Cerebellar cortex (tissue), 1 donor: ENCODE measurements at regions not wholly inside any gene's neighbourhood (a gene's known extent, or its start where the extent isn't known, plus 50 kb on each side); places are given as distances from the start of the nearest gene placed in this dataset.
A peak's percentile ranks its signal among the peaks of the same experiment; 100 is the strongest.

Source experiments
- DNase-seq: peaks from one replicate; pipeline ENCODE4 v3.0.0-alpha.2; 2015; ENCODE audit warnings: low spot score

DNA sequence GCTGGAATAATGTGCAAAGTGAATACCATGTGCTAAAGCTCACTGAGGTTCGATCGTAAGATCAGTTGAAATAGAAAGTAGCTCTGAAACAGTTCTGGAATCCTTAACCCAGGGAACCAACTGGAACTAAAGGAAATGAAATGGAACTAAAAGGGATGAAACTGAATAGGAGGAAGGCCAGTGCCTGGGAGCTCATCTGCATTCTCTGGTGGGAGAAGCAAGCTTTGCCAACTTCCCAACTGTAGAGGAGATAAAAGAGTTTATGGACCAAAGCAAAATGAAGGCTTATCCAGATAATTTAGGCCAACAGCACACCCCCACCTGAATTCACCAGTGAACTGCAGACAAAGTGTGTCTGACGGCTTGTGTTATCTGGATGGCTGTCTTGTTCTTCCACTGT, 188.6 kb upstream of the HABP2 start:
- DNase-seq: peak; percentile 5

DNA sequence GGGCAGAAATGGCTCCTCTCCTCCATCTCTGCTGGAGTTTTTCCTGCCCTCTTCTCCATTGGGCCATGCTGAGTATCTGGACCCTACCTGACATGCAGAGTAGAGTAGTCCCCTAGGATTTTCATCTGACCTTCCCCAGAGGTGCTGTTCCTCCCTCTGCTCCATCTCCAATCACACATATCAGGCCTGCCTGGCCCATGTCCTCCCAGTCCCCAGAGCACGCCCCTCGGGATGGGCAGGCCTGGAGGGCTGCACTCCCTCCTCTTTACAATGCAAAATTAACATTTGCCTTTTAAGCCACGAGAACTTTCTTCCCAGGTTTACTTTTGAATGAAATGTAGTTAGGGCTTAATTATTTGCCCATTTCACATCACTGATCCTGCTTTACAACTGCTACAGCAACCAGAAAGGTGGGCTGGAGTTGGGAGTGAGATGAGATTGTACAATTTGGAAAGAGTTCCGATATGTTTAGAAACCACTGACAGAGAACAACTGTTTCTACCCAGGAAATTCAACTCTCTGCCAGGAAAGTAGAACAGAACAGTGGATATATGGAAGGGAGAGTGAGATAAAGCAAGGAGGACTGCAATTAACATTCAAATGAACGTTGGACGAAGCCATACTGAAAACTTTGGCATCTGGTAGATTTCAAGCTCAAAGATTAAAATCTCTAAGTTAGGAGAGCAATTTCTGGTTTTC, 184.0 kb upstream of the HABP2 start:
- no peak for DNase-seq

DNA sequence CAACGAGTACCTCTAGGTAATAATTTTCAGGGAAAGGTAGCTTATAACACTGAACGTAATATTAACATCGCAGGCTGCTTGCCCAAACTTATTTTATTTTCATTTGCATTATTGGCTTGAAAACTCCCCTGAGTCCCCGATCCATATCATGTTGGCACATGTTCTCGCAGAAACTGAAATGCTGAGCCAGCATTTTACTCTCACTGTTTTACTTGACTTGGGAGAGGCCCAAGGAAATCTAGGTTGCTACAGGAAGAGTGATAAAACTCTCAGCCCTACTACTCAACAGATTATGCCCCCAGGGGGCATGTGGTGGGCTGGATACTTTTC, 183.5 kb upstream of the HABP2 start:
- no peak for DNase-seq

DNA sequence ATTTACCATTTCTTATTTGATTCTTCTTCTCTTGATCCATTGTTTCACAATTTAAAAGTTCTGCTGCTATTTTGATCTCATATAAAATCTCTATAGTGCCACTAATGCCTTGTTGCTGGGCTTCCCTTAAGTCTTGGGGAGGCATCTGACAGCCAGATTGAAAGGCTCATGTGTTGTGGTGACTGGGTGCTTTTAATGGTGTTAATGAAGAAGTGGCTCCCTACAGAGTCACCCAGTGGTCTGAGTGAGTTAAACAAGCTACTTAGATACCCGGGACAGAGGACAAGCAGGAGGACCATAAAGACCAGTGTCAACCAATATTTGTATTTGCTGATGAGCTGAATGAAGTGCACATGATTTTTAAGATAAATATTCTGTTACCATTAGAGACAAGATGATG, 176.4 kb upstream of the HABP2 start:
- no peak for DNase-seq

DNA sequence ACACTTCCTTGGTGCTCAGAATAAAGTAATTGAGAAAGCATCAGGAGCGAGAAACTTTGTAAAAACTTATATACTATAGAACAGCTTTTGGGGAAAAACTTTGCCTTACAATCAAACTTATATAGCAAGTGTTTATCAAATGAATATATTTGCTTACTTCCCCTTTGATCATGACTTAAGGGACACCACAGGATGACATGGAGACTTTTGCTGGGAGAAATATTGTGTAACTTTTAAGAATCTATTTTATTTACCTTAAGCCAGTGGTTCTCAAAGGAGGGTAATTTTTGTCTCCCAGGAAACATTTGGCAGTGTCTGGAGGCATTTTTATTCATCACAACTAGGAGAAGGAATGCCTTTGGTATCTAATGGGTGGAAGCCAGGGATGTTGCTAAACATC, 173.8 kb upstream of the HABP2 start:
- DNase-seq: no peak

DNA sequence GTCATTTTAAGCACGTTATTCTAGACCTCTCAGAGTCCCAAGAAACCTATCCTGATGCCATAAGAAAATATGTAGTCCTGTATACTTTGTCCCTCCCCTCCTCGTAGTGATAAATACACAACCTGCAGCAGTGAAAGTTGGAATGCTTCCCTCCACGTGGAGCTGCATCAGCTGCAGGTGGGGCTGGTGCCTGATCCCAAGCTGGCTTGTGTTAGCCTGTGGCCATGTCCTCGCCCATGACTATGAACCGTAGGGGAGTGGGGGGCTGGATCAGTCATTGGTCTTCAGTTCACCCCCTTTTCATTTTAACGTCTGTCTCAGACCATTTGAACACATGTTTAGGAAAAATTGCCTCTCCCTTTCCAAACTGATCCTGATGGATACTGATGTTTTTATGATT, 171.4 kb upstream of the HABP2 start:
- no peak for DNase-seq

DNA sequence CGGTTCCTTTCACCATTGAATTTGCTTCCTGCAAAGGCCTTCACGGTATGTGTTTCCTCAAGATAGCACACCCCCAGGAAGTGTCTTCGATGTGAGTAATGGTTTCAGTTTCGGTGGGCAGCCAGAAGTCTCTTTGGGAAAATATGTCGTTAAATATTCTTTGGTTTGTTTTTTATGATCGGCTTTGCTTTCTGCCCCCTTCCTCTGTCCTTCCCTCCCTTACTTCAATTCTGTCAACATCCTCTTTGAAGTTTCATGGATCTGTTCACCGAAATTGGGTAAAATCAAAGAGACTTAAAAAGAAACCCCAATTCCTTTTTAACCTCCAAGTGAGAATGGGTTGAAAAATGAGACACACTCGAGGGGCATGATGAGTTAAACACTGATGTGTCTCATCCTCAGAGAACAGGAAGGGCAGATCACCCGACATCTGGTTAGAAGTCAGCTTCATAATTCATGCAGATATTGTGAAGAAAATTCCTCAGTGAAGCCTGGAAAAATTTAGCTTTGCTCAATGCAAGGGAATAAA, 170.8 kb upstream of the HABP2 start:
- DNase-seq: no peak

DNA sequence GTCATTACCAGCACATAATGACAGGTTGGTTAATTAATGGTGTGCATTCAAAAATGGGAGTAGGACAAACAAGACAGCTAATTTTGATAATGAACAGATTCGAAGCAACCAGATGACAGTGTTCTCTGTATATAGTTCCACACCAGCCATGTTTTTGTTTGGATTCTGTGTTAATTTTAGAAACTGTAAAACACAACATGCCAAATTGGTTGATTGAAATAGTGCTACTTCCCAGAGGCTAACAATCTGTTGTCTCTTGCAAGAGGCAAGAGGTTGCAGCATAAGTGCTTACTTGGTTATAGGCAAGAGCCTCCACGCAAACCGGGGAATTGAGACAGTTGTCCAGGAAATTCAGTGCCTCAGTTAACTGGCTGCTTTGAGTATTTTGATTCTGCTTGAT, 170.2 kb upstream of the HABP2 start:
- DNase-seq: no peak

DNA sequence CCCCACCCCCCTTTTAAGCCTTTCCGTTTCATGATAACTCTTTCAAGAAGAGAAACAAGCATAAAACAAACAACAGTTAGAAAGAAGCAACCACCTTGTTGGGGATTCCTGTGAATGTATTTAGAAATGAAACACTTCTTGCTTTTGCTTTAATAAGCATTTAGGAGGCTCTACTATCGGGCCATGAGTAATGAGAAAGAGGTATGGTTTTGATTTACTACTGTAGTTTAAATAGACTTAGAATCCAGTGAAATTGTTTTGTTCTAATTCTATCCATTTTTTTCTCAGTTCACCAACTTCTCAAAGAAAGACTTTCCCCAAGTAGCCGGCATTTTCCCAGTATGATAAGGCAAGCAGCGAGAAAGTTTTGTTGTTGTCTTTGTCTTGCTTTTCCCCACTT, 168.7 kb upstream of the HABP2 start:
- no peak for DNase-seq

DNA sequence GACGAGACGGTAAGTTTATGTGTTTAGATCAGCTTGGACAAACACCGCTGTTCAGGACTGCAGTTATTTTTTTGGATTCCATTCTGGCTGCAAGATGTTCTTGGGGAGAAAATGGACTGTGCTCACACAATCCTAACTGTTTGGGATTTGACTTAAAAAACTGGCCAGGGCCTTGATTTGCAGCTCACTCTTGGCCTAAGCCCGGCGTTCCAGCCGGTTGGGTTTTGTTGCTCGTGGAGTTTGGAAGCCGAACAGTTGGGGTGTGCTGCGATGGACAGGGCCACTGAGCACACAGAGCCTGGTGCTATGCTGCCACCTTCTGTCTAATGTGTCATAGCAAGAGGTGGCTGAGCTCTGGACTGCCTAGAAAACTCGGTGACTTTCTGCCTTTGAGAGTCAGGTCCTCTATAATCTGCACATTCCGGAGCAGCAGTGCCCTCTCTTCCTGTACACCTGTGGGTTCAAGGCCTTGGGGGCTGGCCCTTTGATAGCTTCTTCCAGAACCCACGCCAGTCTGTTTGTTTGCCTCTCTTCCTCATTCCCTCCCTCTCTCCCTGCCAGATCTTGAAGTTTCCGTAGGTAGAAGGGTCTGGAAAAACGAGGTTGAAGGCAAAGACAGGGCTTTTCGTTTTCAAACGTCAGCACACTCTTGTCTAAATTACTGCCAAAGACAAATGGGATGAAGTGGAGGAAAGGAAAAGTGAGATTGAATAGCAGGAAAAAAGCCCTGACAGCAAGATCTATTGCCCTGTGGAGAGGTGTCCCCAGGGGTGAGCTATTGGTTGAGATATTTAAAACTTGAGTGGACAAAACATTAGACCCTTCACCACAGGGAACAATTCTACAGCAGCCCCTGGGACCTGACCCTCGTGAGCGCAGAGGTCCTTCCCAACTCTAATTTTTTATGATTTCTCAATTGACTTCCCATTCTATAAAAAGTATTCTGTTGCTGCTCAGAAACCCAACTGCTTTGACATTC, 167.5 kb upstream of the HABP2 start:
- peak; percentile 76 for DNase-seq

DNA sequence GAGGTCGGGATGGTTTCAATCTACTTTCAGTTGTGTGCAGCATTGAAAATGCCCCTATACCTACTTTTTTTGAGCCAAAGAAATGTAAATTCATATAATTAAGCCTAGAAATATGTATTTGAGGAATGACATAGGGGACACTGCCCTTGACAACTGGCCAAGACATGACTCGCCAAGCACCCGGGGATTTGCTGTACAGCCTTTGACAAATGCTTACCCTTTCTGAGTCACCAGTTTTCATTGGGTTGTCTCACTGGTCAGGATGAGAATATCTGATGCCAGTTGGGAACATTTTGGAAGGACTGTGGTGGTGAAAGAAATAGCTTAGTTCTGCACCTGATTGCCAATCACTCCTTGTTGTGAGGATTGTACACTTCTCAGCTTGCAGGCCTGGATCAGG, 166.8 kb upstream of the HABP2 start:
- no peak for DNase-seq

DNA sequence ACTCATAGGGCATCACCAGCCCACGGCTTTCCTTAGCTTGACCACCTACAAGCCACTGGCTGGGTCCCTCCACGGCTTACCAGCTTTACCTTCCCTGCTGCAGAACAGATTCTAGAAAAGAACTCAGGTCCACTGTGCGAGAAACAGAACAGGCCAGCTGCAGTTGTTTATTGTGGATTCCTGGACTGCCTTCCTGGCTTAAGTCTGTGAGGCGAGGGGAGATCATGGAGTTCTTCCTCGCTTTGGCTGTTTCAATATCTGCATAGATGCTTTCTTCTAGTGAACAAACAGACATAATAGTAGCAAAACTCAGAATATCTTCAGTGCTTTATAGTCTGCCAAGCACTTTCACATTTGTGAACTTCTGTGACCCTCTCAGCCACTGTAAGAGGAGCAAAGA, 162.9 kb upstream of the HABP2 start:
- DNase-seq: no peak

DNA sequence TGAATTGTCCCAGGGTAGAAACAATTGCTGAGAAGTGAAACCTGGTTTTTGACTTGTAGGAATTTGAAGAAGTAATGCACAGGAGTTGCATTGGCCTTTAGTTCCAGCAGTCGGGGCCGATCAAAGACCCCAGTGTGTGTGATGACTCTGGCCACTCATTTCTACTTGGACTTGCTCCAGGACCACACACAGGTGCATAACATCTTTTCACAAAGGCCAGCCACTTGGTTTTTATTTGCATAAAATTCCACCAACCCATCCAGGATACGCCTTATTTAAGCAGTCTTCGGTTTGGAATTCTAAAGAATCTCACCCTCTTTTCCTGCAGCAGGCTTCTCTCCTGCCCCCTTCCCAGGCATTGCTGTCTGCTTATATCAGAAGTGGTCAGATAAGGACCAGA, 162.0 kb upstream of the HABP2 start:
- DNase-seq: no peak

DNA sequence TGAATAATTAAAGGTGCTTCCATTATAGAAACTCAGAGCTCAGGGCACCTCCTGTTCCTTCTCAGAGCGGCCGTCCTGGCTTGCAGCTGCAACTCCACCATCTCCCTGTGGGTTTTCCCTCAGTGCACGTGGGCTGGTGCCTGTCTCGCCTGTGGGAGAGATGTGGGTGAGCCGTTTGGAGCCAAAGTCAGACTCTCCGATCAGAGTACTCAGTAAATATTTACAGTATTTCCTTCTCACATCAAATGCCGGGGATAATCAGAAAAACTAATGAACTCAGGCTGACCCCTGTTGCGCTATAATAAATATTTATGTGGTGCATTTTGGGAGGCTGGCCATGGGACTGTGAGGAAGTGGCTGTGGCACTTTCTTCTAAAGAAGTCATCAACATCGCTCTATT, 155.8 kb upstream of the HABP2 start:
- no peak for DNase-seq

DNA sequence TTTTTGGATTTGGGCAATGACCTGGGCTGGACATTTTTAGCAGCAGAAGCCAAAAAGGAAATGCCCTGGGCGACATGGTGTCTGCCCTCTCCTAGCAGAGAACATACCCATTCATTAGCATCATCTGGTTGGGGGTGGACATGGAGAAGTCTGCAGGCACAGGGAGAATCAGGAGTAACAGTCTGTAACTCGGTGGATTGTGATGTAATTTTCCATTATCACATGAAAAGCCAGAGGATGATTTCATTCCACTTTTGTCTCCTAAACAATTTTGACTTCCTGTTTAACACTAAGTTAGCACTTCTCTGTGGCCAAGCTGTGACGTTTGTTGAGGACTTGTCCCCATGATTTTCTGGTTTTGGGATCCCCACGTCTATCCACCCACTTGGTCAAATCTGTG, 153.8 kb upstream of the HABP2 start:
- no peak for DNase-seq

DNA sequence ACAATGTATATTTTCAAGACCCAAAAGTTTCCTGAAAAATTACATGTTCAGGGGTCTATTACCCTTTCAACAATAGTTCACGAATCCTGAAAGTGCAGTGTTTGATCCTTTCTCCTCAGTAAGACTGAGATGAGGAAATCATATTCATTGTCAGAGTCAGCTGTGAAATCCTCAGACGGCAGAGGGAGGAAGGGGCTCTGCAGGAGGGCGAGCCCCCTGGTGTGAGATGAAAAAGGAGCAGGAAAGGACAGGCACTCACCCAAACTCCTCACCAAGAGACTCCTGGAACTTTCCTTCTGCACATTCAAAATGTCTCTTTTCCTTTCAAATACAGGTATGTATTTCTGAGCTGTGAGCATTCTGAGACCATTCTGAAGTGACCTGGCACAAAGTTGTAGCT, 150.3 kb upstream of the HABP2 start:
- no peak for DNase-seq

DNA sequence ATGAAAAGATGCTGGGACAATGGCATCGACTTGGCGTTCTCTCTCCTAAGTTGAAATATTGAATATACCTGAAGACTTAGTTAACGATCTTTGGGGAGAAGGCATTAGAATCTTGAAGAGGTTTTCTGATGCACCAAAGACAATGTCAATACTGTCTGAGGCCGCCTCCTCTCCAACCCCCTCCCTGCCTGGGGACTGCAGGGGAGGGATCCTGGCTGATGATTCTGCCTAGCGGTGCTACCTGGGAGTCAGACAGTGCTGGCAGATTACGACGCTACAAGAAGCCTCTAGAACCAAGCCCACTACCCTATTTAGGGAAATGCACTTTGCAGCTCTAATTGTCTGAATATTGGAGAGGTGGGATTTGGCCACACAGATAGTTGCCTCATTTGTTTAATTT, 145.6 kb upstream of the HABP2 start:
- no peak for DNase-seq

DNA sequence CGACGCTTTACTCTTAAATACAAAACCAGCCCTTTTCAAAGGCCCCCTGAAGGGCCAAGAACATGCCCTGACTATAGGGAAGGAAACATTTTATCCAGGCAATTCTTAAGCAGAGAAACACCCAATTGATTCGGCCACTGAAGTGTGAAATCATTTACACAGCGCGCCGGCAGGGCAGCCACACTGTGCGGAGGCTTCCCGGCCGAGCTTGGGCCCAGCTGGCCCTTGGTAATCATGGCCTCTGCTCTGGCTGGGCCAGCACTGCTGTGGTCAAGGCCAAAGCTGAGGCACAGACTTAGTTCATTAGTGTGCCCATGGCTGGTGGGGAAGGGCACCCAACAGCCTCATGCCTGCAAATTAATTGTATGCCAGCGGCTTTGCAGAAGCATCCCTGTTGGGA, 143.7 kb upstream of the HABP2 start:
- DNase-seq: no peak

DNA sequence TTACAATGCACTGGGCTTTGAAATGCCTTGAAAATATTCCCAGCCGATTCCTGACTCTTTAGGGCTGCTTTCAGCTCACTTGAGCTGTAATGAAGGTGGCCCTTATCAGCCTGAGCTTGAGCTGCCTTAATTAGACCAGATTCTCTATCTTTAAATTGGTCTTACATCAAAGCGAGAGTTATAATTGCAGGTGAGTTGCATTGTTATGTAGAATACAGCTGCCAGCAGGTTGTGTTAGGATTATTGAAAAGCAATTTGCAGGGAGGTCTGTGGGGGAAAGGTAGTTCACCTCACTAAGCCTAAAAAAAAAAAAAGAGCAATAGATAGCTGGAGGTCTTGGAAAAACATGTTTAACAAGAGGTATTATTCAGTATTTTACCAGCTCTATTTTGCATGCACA, 142.2 kb upstream of the HABP2 start:
- DNase-seq: no peak

DNA sequence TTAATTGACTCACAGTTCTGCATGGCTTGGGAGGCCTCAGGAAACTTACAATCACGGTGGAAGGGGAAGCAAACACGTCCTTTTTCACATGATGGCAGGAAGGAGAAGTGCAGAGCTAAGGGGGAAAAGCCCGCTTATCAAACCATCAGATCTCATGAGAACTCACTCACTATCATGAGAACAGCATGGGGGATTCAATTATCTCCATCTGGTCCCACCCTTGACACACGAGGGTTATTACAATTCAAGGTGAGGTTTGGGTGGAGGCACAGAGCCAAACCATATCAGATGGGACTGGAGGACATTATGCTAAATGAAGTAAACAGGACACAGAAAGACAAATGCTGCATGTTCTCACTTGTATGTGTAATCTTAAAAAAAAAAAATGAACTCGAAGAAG, 141.4 kb upstream of the HABP2 start:
- no peak for DNase-seq

DNA sequence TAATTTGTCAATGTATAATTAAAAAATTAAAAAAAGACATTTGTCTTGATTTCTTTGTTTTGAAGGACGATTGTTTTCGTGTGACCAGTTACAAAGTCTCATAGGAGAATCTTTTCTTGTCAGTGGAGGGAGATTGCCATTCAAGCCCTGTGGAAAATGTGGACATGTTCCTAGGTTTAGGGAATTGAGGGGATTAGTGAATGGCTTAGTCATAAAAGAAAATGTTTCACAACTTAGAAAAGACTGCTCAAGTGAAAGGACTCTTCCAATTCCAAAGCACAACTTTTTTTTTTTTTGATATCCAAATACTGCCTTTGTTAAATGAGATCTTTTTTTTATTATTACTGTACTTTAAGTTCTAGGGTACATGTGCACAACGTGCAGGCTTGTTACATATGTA, 140.7 kb upstream of the HABP2 start:
- no peak for DNase-seq

DNA sequence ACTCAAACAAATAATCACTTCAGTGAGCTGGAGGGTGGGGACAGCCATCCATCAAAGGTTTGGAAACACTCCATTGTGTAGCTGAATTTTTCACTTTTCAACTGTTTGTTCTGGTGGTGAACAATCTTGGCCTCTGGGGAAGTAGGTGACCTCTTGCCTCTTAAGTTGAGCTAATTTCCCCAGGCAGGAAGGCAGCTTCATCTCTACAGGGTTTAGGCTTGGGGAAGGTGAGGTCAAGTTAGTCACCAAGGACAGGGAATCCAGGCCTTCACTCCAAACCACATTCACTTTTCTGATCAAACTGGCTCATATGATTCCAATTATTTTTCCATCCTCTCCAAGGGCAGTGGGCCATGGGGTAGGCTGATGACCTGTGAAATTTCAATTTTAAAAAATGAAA, 138.3 kb upstream of the HABP2 start:
- no peak for DNase-seq

DNA sequence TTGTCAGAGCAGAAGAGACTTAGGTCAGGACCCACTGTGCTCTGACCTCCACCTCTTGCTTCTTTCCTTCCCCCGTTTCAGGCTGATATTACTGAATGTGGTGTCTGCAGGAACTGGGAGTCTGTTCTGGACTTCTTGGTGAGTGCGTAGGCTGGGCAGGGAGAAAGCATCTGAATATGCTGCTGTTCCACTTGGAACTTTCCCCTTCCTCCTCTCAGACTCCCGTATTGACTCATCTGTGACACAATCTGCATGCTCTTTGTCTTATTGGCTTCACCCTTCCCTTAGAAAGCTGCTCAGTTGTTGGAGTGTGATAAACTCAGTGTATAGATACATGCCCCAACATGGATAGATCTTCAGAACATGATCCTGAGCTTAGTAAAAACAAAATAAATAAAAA, 137.6 kb upstream of the HABP2 start:
- DNase-seq: no peak
